GM21576 (cell line): ENCODE measurements at regions not wholly inside any gene's neighbourhood (a gene's known extent, or its start where the extent isn't known, plus 50 kb on each side); places are given as distances from the start of the nearest gene placed in this dataset.
"Not testable (repeated sequence)": the region's sequence is repeated elsewhere in the genome, so short reads cannot be mapped to it uniquely, and the experiment has no call there.

Experiments used
- ATAC-seq: cut with Tn5 transposase; IDR thresholded peaks from one replicate; pipeline ENCODE4 v1.9.1; 2021; ENCODE audit warnings: mild to moderate bottlenecking, moderate library complexity; ENCODE audit not compliant: unreplicated experiment

GRCh38 chr7:81296726-81297125 is 377.9 kb upstream of the SEMA3C start:
- no peak for ATAC-seq

- ATAC-seq, result no peak
Measured at GRCh38 chr7:81294897-81295515, 376.2 kb upstream of the SEMA3C start.

GRCh38 chr7:81293806-81294205 is 375.0 kb upstream of the SEMA3C start:
- no peak for ATAC-seq

DNA sequence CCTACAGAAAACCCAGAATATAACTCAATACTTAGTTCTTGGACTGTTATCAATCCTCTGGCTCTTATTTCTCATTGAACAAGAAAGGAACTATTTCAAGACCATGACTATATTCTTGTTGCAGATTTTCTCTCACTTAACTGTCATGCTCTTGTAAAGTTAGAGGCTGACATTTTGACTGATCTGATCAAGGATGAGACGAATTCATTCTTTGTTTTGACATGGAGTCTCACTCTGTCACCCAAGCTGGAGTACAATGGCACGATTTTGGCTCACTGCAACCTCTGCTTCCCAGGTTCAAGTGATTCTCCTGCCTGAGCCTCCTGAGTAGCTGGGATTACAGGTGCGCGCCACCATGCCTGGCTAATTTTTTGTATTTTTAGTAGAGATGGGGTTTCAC is 367.9 kb upstream of the SEMA3C start:
- ATAC-seq, result not testable (repeated sequence)

DNA sequence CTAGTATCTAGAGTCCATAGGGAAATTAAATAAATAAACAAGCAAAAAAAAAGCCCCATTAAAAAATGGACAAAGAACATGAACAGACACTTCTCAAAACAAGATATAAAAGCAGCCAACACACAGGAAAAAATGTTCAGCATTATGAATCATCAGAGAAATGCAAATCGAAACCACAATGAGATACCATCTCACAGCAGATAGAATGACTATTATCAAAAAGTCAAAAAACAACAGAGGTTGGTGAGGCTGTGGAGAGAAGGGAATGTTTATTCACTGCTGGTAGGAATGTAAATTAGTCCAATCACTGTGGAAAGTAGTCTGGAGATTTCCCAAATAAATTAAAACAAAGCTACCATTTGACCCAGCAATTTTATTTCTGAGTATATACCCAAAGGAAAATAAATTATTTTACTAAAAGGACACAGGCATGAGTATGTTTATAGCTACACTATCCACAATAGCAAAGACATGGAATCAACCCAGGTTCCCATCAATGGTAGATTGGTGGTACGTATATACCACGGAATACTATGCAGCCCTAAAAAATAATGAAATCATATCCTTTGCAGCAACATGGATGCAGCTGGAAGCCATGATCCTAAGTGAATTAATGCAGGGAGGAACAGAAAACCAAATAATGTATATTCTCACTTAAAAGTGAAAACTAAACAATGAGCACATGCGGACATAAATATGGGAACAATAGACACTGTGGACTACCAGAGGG is 366.5 kb upstream of the SEMA3C start:
- ATAC-seq, result no peak

DNA sequence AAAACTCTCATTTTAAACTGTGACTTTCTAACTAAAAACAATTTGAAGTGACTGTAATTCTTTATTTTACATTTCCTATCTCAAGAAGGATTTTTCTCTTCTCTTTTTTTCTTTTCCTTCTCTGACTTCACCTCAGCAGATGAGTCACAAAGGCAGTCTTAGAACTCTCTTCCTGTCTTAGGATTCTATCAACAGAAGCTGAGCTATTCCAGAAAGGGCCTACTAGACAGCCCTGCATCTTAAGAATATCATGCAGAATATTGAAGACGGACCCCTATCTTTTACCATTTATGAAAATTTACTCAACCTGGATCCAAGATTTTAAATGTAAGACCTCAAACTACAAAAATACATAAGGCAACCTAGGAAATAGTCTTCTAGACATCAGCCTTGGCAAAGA is 365.7 kb upstream of the SEMA3C start:
- no peak for ATAC-seq

GRCh38 chr7:81280531-81280930 is 361.7 kb upstream of the SEMA3C start:
- ATAC-seq, result no peak

DNA sequence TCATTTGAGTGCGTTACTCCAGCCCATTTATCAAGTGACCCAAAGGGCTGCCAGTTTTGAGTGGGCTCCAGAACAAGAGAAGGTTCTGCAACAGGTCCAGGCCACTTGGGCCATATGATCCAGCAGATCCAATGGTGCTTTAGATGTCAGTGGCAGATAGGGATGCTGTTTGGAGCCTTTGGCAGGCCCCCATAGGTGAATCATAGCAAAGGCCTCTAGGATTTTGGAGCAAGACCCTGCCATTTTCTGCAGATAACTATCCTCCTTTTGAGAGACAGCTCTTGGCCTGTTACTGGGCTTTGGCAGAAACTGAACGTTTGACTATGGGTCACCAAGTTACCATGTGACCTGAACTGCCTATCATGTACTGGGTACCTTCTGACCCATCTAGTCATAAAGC is 358.8 kb upstream of the SEMA3C start:
- ATAC-seq, result no peak

DNA sequence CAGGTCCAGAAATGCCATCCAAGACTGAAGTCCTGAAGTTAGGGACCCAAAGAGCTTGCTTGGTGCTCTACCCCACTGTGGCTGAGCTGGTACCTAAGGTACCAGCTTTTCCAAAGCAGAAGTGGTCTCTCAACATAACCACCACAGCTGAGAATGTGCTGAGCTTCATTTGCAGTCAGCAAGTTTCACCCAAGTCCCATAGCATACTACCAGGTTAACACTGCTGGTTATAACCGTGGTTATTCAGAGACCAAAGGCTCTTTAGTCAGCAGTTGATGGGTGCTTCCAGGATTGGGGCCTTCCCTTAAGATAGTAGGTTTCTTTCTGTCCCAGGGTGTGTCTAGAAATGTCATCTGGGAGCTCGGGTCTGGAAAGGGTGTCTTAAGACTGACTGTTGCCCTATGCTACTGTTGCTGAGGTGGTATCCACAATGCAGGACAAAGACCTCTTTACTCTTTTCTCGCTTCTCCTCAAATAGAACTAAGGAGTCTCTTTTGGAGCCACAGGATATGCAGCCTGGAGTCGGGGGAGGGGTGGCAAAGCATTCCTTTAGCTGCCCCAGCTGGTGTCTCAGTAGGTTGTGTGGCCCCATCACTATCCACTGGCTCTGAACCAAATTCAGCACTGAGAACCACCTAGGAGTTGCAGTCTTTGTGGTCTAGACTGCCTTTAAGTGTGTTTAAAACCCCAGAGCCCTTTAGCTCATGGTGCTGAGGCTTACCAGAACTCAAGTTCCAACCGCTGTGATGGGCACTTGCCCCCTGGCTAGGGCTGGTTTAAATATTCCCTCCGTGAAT is 354.9 kb upstream of the SEMA3C start:
- ATAC-seq, result no peak

GRCh38 chr7:81272176-81272575 is 353.3 kb upstream of the SEMA3C start:
- ATAC-seq, result no peak

DNA sequence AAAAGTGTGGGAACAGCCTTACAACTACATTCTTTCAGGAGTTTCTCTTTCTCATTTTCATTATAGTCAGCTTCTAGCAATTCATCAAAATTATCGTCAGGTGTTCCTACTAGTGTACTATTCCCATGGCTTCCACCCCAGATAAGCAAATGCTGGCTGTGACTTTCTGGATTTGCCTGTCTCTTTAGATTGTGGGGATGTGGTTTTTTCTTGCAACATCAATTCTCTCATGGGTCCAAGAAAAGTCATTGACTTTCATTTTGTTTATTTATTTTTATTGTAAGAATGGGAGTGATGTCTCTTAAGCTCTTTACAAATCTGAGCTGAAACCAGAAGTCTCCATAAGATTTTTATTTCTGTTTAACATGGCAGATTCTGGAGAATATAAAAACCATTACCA is 349.7 kb upstream of the SEMA3C start:
- no peak for ATAC-seq

- no peak for ATAC-seq
Measured at GRCh38 chr7:81267508-81267907, 348.7 kb upstream of the SEMA3C start.

- no peak for ATAC-seq
Measured at GRCh38 chr7:81264116-81264515, 345.3 kb upstream of the SEMA3C start.

DNA sequence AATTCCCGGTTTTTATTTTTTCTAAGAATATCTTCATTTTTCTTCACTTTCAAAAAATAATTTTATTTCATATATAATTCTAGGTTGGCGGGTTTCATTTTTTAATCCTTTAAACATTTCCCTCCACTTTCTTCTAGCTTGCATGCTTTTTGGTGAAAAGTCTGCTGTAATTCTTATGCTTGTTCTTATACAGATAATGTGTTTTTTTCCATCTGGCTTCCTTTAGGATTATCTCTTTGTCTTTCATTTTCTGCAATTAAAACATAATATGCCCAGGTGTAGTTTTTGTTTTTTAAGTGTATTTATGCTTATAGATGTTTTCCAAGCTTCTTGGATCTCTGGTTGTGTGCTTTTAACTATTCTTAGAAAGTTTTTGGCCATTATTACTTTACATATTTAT is 341.3 kb upstream of the SEMA3C start:
- ATAC-seq, result no peak

DNA sequence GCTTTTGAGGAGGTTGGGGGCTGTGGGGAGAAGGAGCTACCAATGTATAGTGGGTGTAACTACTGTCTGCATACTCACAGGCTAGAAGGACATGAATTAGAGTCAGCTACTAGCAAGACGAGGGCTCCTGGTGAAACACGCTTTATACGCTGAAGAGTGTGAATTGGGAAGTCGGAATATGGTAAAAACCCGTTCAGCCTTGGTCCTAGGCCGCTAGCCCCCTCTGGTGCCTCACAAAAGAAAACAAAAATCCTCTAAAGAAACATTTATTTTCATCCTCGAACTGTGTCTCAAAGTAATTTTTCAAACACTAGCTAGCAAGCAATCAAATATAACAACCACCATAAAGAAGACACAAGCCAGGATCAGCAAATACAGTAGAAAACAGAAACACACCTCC is 338.1 kb upstream of the SEMA3C start:
- ATAC-seq, result no peak

DNA sequence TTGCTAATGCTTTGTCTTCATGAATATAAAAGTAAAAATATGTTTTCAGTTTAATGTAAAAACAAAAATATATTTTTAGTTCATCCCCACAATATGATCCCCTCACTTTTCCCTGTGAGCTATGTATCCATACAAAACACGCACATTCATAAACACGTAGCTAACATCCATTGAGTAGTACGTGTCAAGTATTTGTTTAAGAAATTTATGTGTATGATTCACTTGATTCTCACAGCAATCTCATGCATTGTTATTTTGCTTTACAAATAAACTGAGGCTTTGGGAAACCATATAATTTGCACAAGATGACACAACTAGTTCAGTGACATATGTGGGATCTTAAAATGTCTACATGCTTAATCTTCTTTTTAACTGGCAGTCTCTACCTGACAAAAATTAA is 329.6 kb upstream of the SEMA3C start:
- ATAC-seq, result no peak

DNA sequence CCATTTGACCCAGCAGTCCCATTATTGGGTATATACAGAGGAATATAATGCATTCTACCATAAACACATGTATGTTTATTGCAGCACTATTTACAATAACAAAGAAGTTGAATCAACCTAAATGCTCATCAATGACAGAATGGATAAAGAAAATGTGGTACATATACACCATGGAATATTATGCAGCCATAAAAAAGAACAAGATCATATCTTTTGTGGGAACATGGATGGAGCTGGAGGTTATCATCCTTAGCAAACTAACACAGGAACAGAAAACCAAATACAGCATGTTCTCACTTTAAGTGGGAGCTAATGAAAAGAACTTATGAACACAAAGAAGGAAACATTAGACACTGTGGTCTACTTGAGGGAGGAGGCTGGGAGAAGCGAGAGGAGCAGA is 328.5 kb upstream of the SEMA3C start:
- ATAC-seq, result not testable (repeated sequence)

DNA sequence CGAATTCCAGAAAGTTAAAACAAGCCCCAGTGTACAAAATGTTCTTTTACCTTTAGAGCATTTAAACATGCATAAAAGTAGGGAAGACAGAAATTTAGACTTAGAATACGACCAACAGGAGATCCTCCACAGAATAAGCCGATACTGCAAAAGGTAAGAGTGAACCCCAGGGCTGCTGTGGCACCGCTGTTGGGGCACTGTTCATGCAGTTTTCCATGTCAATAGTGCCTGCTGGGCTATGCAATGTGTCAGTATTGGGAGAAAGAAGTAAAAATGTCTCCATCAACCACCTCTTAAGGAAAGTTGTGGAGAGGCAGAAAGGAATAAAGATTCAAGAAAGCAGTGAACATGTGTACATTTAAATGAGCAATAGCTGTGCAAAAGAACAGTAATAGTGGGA is 326.5 kb upstream of the SEMA3C start:
- no peak for ATAC-seq

DNA sequence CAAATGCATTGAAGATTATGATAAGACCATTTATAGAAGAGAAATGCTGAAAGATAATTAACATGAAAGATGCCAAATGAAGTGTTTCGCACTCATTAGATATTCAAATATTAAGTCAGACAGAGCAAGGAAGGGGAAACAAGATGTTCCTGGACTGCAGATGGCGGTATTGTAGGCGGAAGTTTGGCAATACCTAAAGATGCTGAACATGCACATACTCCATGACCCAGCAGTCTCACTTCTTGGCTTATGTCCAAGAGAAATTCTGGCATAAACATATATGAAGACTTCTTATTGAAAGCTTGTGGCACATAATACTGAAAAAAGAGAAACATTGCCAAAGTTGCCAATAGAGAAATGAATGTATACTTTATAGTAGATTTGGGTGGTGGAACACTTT is 325.4 kb upstream of the SEMA3C start:
- ATAC-seq, result no peak

- ATAC-seq, result no peak
Measured at GRCh38 chr7:81236560-81236959, 317.7 kb upstream of the SEMA3C start.

DNA sequence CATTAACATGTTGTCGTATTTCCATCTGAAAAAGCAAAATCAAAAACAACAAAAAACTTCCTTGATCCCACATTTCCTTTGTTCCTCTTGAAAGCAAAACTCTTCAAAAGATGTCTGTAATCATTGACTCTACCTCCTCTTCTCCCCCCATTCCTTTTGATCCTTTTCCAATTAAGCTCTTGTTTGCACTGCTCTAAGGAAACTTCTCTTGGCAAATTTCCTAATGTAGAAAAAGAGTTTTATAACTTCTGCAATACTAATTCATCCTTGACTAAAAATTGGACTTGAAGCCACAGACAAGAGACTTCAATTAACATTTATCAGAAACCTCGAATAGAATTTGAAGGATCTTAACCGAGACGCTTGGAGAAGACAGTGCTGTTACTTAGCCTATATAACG is 317.1 kb upstream of the SEMA3C start:
- no peak for ATAC-seq

- ATAC-seq, result no peak
Measured at GRCh38 chr7:81234896-81235295, 316.0 kb upstream of the SEMA3C start.
